LoVo (cell line): ENCODE measurements at regions not wholly inside any gene's neighbourhood (a gene's known extent, or its start where the extent isn't known, plus 50 kb on each side); places are given as distances from the start of the nearest gene placed in this dataset.
"Not testable (repeated sequence)": the region's sequence is repeated elsewhere in the genome, so short reads cannot be mapped to it uniquely, and the experiment has no call there.

Experiments
- DNase-seq: peaks from one replicate; pipeline ENCODE4 v3.0.0-alpha.2; 2016; ENCODE audit warnings: low spot score

GRCh38 chr3:66858656-66859381 lies 139.3 kb upstream of the KBTBD8 start:
- DNase-seq: no peak

- no peak for DNase-seq
These were observed 137.3 kb upstream of the KBTBD8 start for GRCh38 chr3:66860771-66861170.

- DNase-seq: no peak
These were observed 134.6 kb upstream of the KBTBD8 start for GRCh38 chr3:66863205-66864111.

GRCh38 chr3:66884659-66885058 lies 113.4 kb upstream of the KBTBD8 start:
- DNase-seq: no peak

- DNase-seq: peak; percentile 62
These were observed 112.6 kb upstream of the KBTBD8 start for GRCh38 chr3:66885326-66886000.

- no peak for DNase-seq
These were observed 108.2 kb upstream of the KBTBD8 start for GRCh38 chr3:66889750-66890494.

- no peak for DNase-seq
These were observed 100.0 kb upstream of the KBTBD8 start for GRCh38 chr3:66898155-66898554.

- no peak for DNase-seq
These were observed 93.8 kb upstream of the KBTBD8 start for GRCh38 chr3:66904336-66904735.

GRCh38 chr3:66904831-66905493 lies 93.1 kb upstream of the KBTBD8 start:
- DNase-seq: no peak

- DNase-seq: no peak
These were observed 91.0 kb upstream of the KBTBD8 start for GRCh38 chr3:66907136-66907535.

GRCh38 chr3:66910266-66911055 lies 87.6 kb upstream of the KBTBD8 start:
- DNase-seq: no peak

- DNase-seq: no peak
These were observed 85.8 kb upstream of the KBTBD8 start for GRCh38 chr3:66912306-66912705.

GRCh38 chr3:66922058-66922457 lies 76.0 kb upstream of the KBTBD8 start:
- DNase-seq: no peak

GRCh38 chr3:66923969-66924368 lies 74.1 kb upstream of the KBTBD8 start:
- DNase-seq: no peak

GRCh38 chr3:66928252-66928651 lies 69.9 kb upstream of the KBTBD8 start:
- no peak for DNase-seq

GRCh38 chr3:66931291-66931690 lies 66.8 kb upstream of the KBTBD8 start:
- DNase-seq: no peak

- no peak for DNase-seq
These were observed 66.4 kb upstream of the KBTBD8 start for GRCh38 chr3:66931699-66932098.

- DNase-seq: no peak
These were observed 64.9 kb upstream of the KBTBD8 start for GRCh38 chr3:66933233-66933632.

GRCh38 chr3:66934041-66934440 lies 64.1 kb upstream of the KBTBD8 start:
- DNase-seq: no peak

- DNase-seq: no peak
These were observed 63.4 kb upstream of the KBTBD8 start for GRCh38 chr3:66934725-66935124.

- DNase-seq: not testable (repeated sequence)
These were observed 61.1 kb upstream of the KBTBD8 start for GRCh38 chr3:66937041-66937440.
